Cardiac septum (tissue), 1 donor: ENCODE measurements at regions not wholly inside any gene's neighbourhood (a gene's known extent, or its start where the extent isn't known, plus 50 kb on each side); places are given as distances from the start of the nearest gene placed in this dataset.
"Not testable (repeated sequence)": the region's sequence is repeated elsewhere in the genome, so short reads cannot be mapped to it uniquely, and the experiment has no call there.

Experiments
- DNase-seq: peaks from one replicate; pipeline ENCODE4 v3.0.0-alpha.2; 2020; ENCODE audit warnings: low spot score
- intact Hi-C: fragments of 100-400 bp; cut with DNase I; formaldehyde crosslinking; loops from one replicate; pipeline ENCODE4 v1.14.0; 2022
- donor health status: DM: no; HTN: no; CAD: no.

DNA sequence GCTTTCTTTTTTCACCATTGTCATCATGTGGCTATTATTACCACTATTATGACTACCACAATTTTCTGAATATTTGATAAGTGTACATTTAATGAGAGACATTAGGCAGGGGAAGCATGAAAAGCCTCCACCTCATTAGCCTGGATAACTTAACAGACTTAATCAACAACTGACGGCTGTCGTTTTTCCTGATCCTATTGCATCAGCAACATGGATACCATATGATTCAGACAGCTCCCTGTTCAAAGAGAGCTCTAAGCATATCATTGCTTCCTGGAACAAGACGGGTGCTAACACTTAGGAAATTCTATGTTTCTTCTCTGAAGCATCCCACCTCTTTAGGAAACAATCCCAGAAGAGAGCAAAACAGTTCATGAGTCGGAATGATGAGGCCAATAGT is 765.2 kb downstream of the NOVA1 start:
- intact Hi-C loops, result no loop called here

DNA sequence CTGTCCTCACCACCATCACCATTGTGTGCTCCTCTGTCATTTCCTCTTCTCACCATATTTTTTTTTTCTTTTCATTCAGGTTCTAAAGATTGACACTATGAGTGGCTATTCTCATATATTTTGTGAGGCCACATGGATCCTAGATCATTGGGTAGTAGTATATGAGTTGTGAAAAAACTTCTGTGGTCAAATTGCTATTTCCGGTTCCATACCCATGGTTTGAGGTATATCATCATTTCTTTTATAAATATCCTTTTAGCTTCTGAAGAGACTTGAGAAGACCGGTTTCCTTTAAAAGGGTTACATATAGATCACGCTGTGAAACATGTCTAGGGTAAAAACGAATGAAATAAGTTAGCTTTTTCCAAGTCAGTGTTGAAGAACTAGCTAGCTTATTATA is 769.3 kb downstream of the NOVA1 start:
- intact Hi-C loops, result no loop called here
- DNase-seq, result no peak

More for the DNA sequence above, 765.2 kb downstream of the NOVA1 start:
- no peak for DNase-seq

DNA sequence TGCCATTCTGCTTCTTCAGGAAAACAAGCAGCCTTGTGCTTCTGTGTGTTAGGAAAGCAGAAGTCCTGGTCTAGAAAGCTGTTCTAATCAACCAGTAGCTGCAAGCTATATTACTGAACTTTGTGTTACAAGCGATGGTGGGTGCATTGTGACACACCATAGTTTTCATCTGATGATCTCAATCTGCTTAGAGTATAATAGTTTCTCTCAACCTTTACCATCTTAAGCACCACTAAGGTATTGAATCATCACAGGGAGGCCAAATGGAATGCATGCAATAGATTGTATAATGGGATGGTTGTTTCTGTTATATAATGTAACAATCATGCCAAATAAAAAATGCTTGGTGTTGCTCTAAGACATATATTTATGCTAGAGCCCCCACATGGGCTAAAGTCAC is 771.7 kb downstream of the NOVA1 start:
- intact Hi-C loops, result no loop called here
- DNase-seq, result no peak

DNA sequence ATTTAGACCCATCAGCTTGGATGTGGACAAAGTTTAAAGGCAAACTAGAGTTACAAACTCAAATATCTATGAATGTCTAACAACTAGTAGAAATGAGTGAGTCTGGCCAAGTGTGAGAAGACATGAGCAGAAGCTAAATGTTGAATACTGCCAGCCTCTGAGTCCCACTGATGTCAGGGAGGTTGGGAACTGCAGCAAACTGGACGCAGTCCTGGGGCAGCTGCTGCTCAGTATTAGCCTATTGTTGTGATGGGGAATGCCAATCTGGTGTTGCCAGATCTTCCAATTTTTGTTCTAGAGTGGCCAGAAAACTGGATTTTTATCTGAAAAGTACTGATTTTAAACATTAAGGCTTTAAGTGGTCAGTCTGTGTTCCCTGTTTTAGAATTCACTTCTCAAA is 770.4 kb upstream of the STXBP6 start:
- intact Hi-C loops, result no loop called here
- no peak for DNase-seq

DNA sequence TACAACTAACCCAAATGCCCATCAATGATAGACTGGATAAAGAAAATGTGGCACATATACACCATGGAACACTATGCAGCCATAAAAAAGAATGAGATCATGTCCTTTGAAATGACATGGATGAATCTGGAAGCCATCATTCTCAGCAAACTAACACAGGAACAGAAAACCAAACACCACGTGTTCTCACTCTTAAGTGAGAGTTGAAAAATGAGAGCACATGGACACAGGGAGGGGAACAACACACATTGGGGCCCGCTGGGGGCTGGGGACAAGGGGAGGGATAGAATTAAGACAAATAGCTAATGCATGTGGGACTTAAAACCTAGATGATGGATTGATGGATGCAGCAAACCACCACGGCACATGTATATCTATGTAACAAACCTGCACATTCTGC is 764.7 kb upstream of the STXBP6 start:
- DNase-seq, intact Hi-C loops: not testable (repeated sequence)

DNA sequence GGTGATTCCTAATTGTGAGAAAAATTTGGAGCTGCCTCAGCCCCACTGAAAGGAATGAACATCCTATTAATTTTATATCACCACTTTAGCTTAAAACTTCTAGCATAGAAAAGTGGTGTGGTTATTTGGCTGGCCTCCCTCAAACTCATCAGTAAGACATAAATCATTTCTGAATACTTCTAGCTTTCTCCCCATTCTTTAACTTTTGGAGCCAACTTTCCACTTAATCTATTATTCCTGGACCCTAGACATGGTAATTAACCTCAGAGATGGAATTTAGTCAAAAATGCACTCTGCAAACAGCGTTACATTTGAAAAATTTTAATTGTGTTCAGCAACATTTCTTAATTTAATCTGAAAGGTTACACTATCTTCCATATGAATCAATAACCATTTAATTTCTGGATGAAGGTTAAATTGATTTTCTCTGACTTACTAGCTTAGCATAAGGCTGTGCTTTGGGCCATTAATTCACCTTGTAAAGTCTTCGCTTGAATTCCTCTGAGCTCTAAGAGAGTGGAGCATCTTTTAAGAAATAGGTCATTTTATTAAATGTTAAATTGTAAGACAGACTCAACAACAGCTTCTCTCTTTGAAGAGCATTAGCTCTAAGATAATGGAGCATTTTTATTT is 753.6 kb upstream of the STXBP6 start:
- intact Hi-C loops, result no loop called here
- no peak for DNase-seq

DNA sequence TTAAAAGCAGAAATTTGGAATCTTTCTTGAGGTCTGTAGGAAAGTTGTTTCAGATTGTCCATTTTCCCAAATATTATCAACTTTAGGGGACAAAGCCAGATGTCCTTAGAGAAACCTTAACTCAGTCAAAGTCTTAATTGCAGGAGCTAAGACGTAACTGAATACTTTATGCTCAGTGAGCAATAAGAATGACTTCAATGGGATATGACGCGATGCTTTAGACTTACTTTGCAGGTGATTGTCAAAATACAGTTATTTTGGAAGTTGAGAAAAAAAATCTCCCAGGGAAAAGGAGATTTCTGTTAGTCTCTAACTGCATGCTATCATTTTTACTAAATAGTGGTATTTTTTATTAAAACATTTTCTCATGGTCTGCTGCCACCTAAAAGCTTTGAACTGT is 750.9 kb upstream of the STXBP6 start:
- DNase-seq, result no peak
- intact Hi-C loops, result no loop called here

DNA sequence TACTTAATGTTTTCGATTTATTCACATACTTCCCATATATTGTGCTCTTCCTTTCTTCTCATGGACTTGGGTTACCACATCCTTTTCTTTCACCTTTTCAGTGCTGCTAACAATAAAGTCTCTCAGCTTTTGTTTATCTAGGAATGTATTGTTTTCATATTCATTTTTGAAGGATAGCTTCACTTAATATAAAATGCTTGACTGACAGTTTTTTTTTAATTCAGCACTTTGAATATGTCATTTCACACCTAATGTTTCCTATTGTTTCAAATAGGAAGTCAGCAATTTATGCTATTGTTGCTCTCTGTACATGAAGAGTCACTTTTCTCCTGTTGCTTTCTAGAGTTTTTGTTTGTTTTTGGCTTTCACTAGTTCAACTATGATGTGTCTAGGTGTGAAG is 738.3 kb upstream of the STXBP6 start:
- no peak for DNase-seq
- intact Hi-C loops, result no loop called here

DNA sequence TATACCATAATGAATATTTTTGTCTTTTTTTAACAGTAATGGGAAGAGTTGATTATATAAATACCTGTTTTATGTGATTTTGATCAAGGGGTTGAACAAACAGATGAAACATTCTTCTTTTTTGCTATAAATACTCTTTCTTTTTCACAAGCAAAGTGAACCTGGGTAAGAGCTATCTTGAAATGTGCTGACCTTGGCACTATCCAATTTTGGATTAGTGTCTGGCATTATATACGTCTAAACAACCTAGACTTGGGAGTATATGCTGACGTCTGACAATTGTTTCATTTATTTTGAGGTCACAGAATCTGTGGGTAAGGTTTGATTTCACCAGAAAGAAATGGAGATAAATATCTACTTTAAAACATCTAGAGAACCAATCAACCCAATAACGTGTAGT is 716.0 kb upstream of the STXBP6 start:
- intact Hi-C loops, result no loop called here
- no peak for DNase-seq

DNA sequence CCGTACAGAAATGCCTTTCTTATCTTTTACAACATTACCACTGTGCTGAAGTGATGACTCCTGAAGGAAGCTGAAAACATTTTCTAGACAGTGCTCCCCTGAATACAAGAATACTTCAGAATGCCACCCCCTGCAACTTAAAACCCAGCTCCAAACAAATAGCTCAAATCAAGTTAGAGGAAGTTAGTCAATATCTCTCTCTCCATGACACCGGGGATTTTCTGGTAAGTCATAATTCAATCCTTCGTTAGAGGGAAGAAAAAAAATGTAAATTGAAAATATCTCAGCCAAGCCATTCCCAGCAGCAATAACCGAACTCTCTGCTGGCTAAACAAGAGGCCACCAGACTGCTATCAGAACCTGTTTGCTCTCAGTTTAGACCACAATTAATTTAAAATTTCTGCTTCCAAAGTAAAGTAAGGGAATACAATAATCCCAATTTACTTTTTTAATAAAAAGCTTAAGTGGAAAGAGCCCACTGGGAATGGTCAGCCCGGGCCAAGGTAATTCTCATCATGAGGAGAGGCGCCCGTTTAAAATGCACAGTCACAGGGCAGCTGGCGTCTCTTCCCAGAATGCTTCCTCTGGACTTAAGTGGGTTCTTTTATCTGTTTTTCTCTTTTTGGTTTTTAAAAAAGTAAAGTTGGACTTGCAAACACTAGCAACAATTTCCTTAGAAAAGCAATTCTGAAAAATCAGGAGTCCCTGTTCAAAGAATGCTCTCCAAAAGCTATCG is 710.1 kb upstream of the STXBP6 start:
- intact Hi-C loops, result no loop called here
- no peak for DNase-seq

DNA sequence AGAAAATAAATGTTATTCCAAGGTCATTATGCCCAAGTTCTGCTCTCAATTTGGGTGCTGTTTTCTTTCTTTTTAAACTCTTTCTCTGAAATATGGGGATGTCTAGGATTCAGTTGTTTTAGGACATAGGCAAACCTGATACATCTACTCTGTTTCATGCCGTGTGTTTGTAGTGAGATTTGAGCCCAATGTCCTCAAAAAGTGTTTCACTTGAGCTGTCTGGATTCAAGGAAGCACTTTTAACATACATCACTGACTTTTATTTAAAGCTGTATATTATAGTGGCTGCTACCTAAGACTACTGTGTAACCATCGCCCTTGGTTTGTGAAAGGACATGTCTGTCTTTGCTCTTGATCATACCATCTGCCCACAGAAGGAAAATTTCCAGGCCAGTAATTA is 709.3 kb upstream of the STXBP6 start:
- no peak for DNase-seq
- intact Hi-C loops, result no loop called here

DNA sequence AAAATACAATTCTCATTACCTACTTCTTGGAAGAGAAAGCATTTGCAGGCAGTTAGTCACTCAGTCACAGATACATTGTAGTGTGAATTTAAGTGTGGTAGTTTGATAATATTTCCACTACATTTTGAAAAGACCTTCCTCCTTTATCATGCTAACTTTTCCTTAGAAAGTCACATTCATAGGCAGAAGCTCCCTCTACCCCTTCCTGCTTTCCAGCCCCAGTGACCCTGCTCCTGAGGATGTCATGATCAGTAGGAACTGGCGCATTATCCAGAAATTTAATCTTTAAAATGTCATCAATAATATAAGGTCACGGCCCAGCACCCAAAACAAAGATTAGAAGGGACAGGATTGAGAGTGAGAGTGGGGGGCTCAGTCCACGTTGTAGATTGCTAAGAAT is 707.4 kb upstream of the STXBP6 start:
- no peak for DNase-seq
- intact Hi-C loops, result no loop called here

DNA sequence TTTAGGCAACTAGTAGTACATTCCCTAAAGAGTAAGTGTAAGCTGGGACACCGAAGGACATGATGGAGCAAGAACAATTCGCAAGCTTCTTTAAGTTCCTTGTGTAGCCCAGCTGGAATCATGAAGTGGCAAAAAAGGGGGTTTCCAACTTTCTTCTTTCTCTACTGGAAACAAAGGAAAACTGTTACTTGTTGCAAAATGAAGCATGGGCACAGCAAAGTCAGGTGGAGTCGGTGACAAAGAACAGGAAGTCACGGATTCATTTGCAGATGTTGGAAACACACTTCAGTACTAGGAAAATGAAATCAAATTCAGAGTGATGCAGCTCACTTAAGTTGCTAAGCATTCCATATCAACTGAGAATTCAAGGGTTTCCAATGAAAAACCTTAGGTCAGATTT is 706.9 kb upstream of the STXBP6 start:
- intact Hi-C loops, result no loop called here
- DNase-seq, result no peak

DNA sequence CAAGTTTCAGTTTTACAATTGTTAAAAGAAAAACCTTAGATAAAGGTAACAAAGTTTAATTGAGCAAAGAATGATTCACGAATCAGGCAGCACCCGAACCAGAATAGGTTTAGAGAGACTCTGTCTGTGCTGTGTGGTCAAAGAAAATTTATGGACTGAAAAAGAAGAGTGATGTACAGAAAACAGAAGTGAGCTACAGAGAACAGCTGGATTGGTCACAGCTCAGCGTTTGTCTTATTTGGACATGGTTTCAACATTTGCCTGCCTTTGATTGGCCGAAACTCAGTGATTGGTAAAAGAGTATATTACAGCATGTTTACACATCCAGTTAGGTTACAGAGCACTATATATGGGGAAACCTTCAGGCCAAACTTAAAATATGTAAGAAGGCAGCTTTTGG is 703.2 kb upstream of the STXBP6 start:
- intact Hi-C loops, result no loop called here
- DNase-seq, result no peak

DNA sequence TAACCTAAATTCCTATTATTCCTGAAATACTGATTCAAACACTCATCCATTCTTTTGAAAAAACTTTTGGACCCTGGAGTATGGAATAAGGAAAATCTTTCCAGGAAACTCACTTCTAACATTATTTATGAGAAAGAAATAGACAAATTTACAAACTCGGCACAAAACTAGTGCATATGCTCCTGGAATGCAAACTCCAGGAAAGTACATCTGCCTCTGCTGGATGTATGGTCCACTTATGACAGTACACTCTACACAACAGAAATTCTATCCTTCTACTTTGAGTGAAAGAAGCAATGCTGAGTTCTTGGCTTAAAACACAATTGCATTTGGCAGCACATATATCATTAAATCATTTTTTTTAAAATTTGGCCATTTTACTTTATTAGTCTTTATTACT is 700.5 kb upstream of the STXBP6 start:
- DNase-seq, result no peak
- intact Hi-C loops, result no loop called here
